ENCODE measurements at regions not wholly inside any gene's neighbourhood (a gene's known extent, or its start where the extent isn't known, plus 50 kb on each side); places are given as distances from the start of the nearest gene placed in this dataset.

DNA sequence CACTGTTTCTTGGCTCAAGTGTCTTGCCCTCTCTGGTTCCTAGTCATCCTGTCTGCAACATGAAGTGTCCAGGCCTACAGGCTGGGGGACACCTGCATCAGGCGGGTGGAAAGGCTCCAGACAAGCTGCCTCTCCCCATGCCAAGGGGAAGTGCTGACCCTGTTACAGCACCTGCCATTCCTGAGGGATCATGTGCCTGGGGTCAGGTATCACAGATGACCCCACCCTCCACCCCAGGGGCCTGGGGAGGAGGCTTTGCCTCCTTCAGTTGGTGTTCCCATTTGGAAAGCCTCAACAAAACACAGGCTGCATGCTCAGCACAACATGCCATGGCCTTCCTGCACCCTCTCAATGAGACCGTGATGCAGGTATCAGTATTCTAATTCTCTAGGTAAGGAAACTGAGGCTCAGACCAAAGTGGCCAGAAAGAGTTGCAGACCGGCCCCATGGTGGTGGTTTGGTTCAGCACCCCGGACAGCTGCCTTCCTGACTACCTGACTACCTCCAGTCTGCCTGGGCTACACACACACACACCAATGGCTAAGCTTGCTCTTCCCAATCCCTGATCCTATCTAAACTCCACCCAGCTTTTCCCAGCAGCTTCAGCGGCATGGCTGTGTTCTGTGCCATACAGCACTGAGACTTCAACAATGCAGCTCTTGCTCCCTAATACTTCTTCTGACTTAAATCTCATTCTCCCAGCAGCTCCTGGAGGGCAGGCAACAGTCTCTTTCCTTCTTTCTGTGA lies 69.7 kb upstream of the LINGO1 start:
- TF ChIP-seq, protein P1, sequence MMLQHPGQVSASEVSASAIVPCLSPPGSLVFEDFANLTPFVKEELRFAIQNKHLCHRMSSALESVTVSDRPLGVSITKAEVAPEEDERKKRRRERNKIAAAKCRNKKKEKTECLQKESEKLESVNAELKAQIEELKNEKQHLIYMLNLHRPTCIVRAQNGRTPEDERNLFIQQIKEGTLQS (CRISPR knock-in tag; IDR thresholded peaks at IDR 0.05): no peak
- TF ChIP-seq CTCF (CRISPR knock-in tag; IDR thresholded peaks at IDR 0.05): no peak
- no peak for TF ChIP-seq HMG20B (CRISPR knock-in tag; conservative IDR thresholded peaks at IDR 0.05)
- no peak for TF ChIP-seq EZH2 (conservative IDR thresholded peaks at IDR 0.05; ENCODE audit: low read depth, low read length)
- TF ChIP-seq POLR2A (IDR thresholded peaks at IDR 0.05; ENCODE audit: insufficient read depth in 1 of 2, low read depth in 2 of 2, low read length in 2 of 2): no peak
- no peak for TF ChIP-seq SP2 (CRISPR knock-in tag; IDR thresholded peaks at IDR 0.05)
- no peak for TF ChIP-seq ZNF841 (CRISPR knock-in tag; IDR thresholded peaks at IDR 0.05; ENCODE audit: borderline replicate concordance)
- TF ChIP-seq, protein P2, sequence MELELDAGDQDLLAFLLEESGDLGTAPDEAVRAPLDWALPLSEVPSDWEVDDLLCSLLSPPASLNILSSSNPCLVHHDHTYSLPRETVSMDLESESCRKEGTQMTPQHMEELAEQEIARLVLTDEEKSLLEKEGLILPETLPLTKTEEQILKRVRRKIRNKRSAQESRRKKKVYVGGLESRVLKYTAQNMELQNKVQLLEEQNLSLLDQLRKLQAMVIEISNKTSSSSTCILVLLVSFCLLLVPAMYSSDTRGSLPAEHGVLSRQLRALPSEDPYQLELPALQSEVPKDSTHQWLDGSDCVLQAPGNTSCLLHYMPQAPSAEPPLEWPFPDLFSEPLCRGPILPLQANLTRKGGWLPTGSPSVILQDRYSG (CRISPR knock-in tag; IDR thresholded peaks at IDR 0.05): no peak
